ENCODE measurements at regions not wholly inside any gene's neighbourhood (a gene's known extent, or its start where the extent isn't known, plus 50 kb on each side); places are given as distances from the start of the nearest gene placed in this dataset.
"Not testable (repeated sequence)": the region's sequence is repeated elsewhere in the genome, so short reads cannot be mapped to it uniquely, and the experiment has no call there.

DNA sequence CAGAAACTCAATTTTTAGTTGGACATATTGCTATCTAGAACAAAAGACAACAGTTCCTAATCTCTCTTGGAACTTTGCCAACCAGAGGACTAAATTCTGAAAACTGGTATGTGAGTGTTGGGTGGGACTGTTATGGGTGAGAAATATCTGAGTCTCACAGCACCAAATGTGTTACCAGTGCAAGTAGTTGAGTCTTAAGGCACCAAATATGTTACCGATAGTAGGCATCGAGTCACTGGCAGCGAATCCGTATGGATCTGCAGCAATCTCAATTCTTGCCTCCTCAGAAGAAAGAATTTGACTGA lies 575.2 kb downstream of the DACH1 start:
- H2AFZ ChIP-seq (ENCODE audit: low read length), result no peak overlapping the region
- no peak overlapping the region for H3K27ac ChIP-seq (ENCODE audit: low read depth, low read length)

DNA sequence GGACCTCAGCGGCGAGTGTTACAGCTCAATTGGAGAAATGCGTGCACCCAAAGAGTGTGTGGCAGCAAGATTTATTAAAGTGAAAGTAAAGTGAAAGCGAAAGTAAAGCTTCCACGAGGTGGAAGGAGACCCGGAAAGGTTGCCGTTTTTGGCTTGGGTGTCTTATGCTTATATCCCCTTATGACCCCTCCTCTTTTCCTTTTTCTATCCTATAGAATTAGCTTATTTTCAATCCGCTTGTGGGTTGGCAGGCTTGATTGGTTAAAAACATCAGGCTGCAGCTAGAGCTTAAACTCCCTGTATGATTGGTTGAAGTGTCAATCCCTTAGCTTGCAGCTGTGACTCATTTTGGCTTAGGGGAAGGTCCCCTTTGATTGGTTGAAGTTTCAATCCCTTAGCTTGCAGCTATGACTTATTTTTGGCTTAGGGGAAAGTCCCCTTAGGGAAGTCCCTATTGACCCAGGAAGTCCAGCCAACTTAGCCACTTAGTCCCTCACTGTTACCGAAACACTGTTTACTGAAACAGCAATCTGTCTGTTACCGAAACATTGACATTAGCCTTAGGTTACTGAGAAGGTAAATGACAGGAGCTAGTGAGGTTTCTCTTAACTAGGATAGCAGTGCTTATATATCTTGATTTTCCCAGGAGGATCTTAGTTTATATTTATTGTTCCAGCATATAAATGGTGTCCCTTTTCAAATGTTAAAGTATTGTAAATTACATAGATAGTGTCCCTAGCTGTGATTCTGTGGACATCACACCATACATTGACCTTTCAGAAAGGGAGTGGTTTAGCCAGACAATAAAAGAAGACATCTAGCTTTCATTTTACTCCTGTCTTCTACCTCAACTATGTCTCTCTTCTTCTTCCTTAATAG lies 575.8 kb downstream of the DACH1 start:
- no peaks in the 10 kb centered on the region for H3K27me3 ChIP-seq (ENCODE audit: insufficient read depth, low read length)
- H3K4me3 ChIP-seq (ENCODE audit: insufficient read depth, low read length), result peak overlapping the region; percentile 59
- no peaks in the 10 kb centered on the region for H4K20me1 ChIP-seq (ENCODE audit: insufficient read depth, low read length)
- no peaks in the 10 kb centered on the region for H3K79me2 ChIP-seq (ENCODE audit: insufficient read depth, low read length)
- peak overlapping the region; percentile 70 for H2AFZ ChIP-seq (ENCODE audit: low read length)
- no peak for TF ChIP-seq CTCF (IDR thresholded peaks at IDR 0.05; ENCODE audit: extremely low read depth, low read depth, low read length)
- no peak overlapping the region for H3K27ac ChIP-seq (ENCODE audit: low read depth, low read length)
- no peaks in the 10 kb centered on the region for H3K4me1 ChIP-seq (ENCODE audit: insufficient read depth, low read length)
- H3K4me2 ChIP-seq (ENCODE audit: insufficient read depth, low read length), result peak overlapping the region; percentile 58
- H3K9me3 ChIP-seq (ENCODE audit: low read depth, low read length), result no peaks in the 10 kb centered on the region
- no peaks in the 10 kb centered on the region for H3K36me3 ChIP-seq (ENCODE audit: insufficient read depth, low read length)
- no peak for DNase-seq (ENCODE audit: insufficient read length, low spot score, missing footprints)

More for the DNA sequence above, 575.2 kb downstream of the DACH1 start:
- no peak for TF ChIP-seq CTCF (IDR thresholded peaks at IDR 0.05; ENCODE audit: extremely low read depth, low read depth, low read length)
- H3K9me3 ChIP-seq (ENCODE audit: low read depth, low read length), result no peaks in the 10 kb centered on the region
- H3K27me3 ChIP-seq (ENCODE audit: insufficient read depth, low read length), result no peaks in the 10 kb centered on the region
- peak; percentile 10 for DNase-seq (ENCODE audit: insufficient read length, low spot score, missing footprints)
- no peaks in the 10 kb centered on the region for H3K4me1 ChIP-seq (ENCODE audit: insufficient read depth, low read length)
- H3K4me2 ChIP-seq (ENCODE audit: insufficient read depth, low read length), result no peak overlapping the region
- no peaks in the 10 kb centered on the region for H3K79me2 ChIP-seq (ENCODE audit: insufficient read depth, low read length)
- no peak overlapping the region for H3K4me3 ChIP-seq (ENCODE audit: insufficient read depth, low read length)
- no peaks in the 10 kb centered on the region for H4K20me1 ChIP-seq (ENCODE audit: insufficient read depth, low read length)
- H3K36me3 ChIP-seq (ENCODE audit: insufficient read depth, low read length), result no peaks in the 10 kb centered on the region

- not testable (repeated sequence) for H3K36me3 ChIP-seq (ENCODE audit: insufficient read depth, low read length); H3K4me1 ChIP-seq (ENCODE audit: insufficient read depth, low read length); DNase-seq (ENCODE audit: insufficient read length, low spot score, missing footprints); H3K79me2 ChIP-seq (ENCODE audit: insufficient read depth, low read length); H3K27ac ChIP-seq (ENCODE audit: low read depth, low read length); H4K20me1 ChIP-seq (ENCODE audit: insufficient read depth, low read length); H3K4me2 ChIP-seq (ENCODE audit: insufficient read depth, low read length); H3K4me3 ChIP-seq (ENCODE audit: insufficient read depth, low read length); H3K27me3 ChIP-seq (ENCODE audit: insufficient read depth, low read length); H2AFZ ChIP-seq (ENCODE audit: low read length); H3K9me3 ChIP-seq (ENCODE audit: low read depth, low read length)
Observed at GRCh38 chr13:71289980-71290379, 577.0 kb downstream of the DACH1 start.

- no peak for DNase-seq (ENCODE audit: insufficient read length, low spot score, missing footprints)
Observed at GRCh38 chr13:71285700-71286099, 581.3 kb downstream of the DACH1 start.

More at GRCh38 chr13:71285700-71286099, 581.3 kb downstream of the DACH1 start:
- H3K27me3 ChIP-seq (ENCODE audit: insufficient read depth, low read length), result no peaks in the 10 kb centered on the region
- no peaks in the 10 kb centered on the region for H4K20me1 ChIP-seq (ENCODE audit: insufficient read depth, low read length)
- no peak overlapping the region for H3K4me2 ChIP-seq (ENCODE audit: insufficient read depth, low read length)
- H3K4me3 ChIP-seq (ENCODE audit: insufficient read depth, low read length), result no peak overlapping the region
- TF ChIP-seq CTCF (IDR thresholded peaks at IDR 0.05; ENCODE audit: extremely low read depth, low read depth, low read length), result no peak
- H3K4me1 ChIP-seq (ENCODE audit: insufficient read depth, low read length), result no peaks in the 10 kb centered on the region
- no peaks in the 10 kb centered on the region for H3K9me3 ChIP-seq (ENCODE audit: low read depth, low read length)
- H2AFZ ChIP-seq (ENCODE audit: low read length), result no peak overlapping the region
- H3K36me3 ChIP-seq (ENCODE audit: insufficient read depth, low read length), result no peaks in the 10 kb centered on the region
- H3K79me2 ChIP-seq (ENCODE audit: insufficient read depth, low read length), result no peaks in the 10 kb centered on the region
- H3K27ac ChIP-seq (ENCODE audit: low read depth, low read length), result no peak overlapping the region

Data from osteoblast (primary cell).